ENCODE measurements at regions not wholly inside any gene's neighbourhood (a gene's known extent, or its start where the extent isn't known, plus 50 kb on each side); places are given as distances from the start of the nearest gene placed in this dataset.
"Not testable (repeated sequence)": the region's sequence is repeated elsewhere in the genome, so short reads cannot be mapped to it uniquely, and the experiment has no call there.

DNA sequence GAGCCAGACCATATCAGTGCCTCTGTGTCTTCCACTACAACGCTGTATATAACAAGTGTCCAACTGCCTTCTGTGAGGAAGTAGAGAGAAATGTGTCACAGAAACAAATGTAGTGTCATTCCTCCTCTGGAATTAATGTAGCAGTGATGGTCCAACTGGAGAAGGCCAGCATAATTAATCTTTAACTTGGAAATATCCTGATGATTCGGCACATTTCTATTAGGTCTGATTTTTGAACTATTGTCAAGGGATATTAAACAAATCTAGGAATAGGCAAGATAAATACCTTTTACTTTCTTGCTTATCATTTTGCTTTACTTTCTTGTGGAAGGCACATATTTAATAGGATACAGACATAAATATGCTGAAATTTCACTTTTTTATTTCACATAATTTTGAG lies 446.2 kb upstream of the ALCAM start:
- no peak for DNase-seq (ENCODE audit: extremely low read depth in 1 of 2, low read depth in 1 of 2)

DNA sequence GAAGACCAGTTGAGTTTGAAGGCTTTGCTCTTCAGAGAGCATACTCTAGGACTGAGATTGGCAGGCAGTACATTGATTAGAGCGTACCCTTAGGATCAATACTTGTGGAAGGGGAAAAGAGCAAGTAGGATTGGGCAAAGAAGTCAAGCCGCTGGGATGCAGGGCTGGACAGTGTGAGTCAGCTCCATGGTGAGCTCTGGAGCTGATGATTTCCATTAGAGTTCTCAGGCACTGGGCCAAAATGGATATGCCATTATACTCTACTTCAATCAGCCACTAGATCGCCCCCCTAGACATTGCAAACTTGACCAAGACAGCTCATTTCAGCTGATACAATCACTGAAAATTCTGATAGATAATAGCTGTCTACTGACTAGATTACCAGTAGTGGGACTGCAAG lies 432.7 kb upstream of the ALCAM start:
- DNase-seq (ENCODE audit: extremely low read depth in 1 of 2, low read depth in 1 of 2) = no peak

DNA sequence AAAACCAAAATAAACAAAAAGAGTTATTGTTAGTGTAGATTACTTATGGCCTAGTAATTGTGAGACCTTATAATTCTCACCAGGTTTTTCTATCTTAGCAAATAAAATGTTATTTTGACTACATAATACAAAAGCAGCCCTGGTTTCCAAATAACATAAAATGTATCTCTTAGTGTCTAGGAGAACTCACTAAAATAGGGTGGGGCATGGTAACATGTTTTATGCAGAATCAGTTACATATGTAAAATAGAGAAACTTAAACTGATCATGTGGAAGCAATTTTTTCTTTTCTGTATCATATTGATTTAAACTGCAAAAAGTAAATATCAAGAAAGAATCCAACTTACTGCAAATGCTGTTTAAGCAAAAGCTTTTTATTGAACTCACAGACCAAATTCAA lies 431.1 kb upstream of the ALCAM start:
- DNase-seq (ENCODE audit: extremely low read depth in 1 of 2, low read depth in 1 of 2) = no peak

DNA sequence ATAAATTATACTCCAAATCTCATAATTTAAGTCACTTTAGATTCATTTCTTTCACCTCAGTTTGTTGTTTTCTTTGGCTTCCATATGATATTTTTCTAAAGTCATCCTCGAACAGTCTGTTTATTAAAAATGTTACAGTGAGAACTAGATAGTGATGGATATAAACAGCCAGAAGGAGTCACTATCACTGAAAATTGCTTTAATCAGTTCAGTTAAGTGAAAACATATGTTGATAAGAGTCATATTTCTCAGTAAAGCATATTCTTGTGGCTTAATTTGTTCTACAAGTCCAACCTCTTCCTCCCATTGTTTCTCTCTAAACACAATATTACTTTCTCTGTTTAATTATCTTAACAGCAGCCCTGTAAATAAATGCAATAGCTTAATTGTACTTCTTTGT lies 427.5 kb upstream of the ALCAM start:
- no peak for DNase-seq (ENCODE audit: extremely low read depth in 1 of 2, low read depth in 1 of 2)

DNA sequence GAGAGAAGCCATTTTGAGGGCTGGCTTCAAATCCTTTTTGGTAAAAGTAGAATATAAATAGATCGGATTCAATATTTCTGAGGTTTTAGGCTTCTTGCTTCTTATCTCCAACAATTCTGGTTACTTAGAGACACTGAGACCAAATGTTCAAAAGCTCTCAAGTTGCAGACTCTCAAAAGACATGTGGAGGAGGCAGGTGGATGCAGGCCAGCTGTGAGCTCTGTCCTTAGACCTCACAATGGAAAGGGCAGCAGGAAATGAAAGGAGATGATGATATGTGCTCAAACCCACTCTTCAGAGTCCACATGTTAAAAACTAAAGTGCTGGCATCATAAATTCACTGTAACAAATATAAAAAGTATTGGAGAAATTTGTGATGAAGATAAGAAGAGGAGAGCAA lies 424.9 kb upstream of the ALCAM start:
- no peak for DNase-seq (ENCODE audit: extremely low read depth in 1 of 2, low read depth in 1 of 2)

DNA sequence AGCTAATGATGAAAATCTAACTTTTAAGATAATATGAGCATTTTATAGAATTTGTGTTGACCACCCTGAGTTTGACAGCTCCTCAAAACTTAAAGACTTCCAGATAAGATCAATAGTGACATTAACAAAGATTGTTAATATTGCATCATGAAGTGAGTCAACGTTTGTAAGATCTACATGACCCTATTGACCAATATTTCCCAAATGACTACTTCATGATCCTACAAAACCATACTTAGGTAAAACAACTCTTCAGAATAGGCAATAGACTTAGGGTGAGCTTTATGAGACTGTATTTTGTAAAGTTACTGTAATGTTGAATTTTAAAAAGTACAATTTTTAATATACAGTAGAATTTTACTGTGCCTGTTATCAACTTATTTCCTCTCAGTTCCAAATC lies 422.7 kb upstream of the ALCAM start:
- no peak for DNase-seq (ENCODE audit: extremely low read depth in 1 of 2, low read depth in 1 of 2)

DNA sequence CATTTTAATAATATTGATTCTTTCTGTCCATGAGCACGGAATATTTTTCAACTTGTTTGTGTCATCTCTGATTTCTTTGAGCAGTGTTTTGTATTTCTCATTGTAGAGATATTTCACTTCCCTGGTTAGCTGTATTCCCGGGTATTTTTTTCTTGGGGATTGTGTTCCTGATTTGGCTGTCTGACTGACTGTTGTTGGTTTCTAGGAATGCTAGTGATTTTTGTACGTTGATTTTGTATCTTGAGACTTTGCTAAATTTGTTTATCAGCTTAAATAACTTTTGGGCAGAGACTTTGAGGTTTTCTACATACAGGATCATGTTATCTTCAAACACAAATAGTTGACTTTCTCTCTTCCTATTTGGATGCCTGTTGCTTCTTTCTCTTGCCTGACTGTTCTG lies 418.8 kb upstream of the ALCAM start:
- no peak for DNase-seq (ENCODE audit: extremely low read depth in 1 of 2, low read depth in 1 of 2)

DNA sequence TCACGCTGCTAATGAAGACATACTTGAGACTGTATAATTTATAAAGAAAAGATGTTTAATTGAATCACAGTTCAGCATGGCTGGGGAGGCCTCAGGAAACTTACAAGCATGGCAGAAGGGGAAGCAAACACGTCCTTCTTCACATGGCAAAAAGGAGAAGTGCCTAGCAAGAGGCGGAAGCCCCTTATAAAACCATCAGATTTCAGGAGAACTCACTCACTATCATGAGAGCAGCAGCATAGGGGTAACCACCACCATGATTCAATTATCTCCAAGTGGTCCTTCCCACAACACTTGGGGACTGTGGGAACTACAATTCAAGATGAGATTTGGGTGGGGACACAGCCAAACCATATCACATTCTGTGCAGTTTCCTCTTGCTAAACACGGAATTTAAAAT lies 416.9 kb upstream of the ALCAM start:
- not testable (repeated sequence) for DNase-seq (ENCODE audit: extremely low read depth in 1 of 2, low read depth in 1 of 2)

DNA sequence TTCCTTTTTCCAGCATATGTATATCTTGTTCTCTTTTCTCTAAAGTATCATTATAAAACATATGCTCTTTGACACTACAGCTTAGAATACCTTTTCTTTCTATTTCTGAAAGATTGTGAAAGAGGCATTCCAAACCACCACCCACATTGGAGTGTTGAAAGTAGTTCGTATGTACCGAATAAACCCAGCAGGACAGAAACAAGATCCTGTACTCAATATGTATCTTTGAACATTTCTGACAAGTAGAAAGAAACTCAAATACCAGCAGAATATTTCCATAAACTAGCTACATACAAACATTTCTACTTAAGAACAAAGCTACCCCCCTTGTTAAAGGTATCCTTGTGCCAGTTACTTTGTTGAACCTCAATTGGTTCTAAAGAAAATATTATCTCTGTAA lies 415.3 kb upstream of the ALCAM start:
- no peak for DNase-seq (ENCODE audit: extremely low read depth in 1 of 2, low read depth in 1 of 2)

DNA sequence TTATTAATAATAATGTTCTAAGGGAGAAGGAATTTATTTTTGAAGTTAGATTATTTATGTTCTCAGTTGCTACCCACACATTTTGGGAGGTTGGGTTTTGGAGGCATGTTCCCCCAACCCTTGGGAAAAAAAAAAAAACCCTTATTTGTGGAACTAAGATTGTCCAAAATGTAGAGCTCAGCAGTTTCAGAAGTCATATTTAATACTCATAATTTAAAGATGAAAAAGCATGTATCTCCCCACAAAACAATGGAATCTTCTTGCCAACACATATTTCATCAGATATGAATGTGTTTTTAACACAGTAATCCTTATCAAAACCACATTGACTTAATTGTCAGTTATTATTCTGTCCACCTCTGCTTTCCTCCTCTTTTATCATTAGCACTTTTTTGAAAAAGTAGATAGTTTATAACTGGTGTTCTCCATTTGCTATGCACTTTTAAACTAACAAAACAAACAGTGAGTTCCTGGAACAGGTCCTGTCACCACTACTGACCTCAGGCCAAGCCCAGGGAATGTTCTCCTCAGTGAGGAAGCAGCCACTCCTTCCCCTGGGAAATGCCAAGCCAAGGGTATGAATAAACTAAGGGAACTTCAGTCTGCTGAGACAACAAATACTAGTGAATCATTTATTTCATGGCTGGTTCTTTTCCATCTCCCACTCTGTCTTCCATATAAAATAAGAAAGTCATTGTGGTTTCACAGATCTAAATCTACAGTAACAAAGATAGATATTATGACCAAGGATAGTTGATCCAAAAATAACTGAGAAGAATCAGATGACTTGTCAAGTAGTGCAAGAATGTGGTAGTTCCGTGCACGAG lies 414.4 kb upstream of the ALCAM start:
- no peak for DNase-seq (ENCODE audit: extremely low read depth in 1 of 2, low read depth in 1 of 2)

DNA sequence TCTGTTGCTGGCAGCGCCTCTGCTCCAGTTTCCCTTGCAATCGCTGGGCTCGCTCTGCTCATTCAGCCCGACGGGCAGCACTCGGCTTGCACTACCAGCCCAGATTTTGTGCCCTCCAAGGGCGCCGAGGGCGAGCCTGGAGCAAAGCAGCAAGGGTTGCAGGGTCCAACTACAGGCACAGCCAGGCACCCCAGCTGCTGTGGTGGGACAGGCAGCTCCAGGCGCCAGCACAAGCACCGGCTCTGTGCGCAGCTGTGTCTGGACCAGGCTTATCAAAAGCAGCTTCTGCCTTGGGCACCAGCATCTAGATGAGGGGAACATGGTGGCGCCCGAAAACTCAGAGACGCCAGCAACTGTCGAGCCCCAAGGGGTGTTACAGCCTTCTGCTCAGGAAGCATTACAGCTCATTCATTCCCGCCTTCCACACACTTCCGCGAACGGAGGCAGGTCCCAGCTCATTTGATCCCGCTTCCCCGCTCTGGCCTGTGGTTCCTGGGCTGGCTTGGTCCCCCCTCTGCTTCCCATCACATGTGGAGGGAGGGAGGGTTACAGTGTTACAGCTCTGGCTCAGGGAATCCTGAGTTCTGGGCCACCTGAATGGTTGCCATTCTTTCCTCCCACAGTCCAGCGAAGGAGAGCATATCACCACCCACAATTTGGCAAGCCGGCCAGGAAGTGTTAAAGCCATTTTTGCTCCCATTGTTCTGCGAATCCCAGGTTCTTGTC lies 409.9 kb upstream of the ALCAM start:
- no peak for DNase-seq (ENCODE audit: extremely low read depth in 1 of 2, low read depth in 1 of 2)

DNA sequence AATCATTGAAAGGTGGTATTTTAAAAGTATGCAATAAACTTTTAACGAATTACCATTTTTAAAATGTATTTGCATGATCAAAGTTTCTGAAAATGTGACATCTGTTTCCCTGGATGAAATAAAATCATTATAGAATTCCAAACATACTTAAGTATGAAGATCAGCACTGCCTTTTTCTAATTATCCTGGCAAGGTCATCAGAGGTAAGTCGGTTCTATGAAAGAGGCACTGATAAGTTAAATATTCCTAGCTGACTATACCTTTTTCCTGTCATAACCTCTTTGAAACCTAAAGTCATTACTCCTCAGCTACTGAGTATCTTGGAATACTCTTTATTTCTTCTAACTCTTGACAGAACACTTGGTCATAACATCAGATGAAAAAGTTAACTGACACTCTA lies 406.1 kb upstream of the ALCAM start:
- DNase-seq (ENCODE audit: extremely low read depth in 1 of 2, low read depth in 1 of 2) = no peak

DNA sequence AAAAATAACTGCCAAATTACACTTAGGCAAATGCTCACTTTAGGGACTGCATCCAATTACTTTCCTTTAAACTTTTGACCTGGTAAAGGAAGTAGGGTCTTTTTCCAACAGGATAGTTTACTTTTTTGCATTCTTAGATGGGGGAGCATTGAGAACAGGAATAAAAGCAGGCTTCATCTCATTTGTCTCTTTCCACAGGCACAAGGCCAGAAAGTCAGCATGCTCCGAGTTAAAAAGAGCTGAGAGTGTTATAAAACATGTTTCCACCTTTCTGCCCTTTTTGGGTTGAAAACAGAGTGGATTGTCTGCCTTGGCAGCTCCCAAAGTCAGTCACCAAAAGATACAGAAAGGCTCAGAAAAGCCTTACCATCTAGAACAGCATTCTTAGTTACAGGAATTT lies 404.9 kb upstream of the ALCAM start:
- DNase-seq (ENCODE audit: extremely low read depth in 1 of 2, low read depth in 1 of 2) = no peak

DNA sequence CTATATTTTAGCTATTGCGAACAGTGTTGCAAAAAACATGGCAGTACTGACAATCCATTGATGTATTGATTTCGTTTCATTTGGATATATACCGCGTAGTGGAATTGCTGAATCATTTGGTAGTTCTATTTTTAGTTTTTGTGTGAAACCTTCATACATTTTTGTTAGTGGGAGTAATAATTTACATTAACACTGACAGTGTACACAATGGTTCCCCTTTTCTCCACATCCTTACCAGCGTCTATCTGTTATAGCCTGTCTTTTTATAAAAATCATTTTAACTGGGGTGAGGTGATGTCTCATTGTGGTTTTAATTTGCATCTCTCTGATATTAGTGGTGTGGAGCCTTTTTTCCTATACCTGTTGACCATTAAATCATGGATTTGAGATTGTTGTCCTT lies 392.4 kb upstream of the ALCAM start:
- no peak for DNase-seq (ENCODE audit: extremely low read depth in 1 of 2, low read depth in 1 of 2)

DNA sequence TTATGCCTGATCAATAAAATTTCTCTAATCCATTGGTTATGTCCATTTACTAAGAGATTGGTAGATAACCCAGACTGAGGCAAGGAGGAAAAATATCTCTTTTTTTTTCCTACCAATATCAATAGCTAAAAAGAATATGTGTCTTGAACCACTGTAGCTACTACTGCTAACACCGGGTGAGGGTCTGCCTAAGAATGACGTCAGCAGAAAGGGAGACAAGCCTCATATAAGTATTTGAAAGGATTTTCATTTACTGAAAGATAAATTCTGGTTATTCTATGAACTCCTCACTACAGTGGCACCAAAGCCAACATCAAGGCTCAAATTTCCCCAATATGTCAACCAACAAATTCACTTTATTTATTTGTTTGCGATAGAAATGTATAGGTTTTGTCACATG lies 389.0 kb upstream of the ALCAM start:
- DNase-seq (ENCODE audit: extremely low read depth in 1 of 2, low read depth in 1 of 2) = no peak

DNA sequence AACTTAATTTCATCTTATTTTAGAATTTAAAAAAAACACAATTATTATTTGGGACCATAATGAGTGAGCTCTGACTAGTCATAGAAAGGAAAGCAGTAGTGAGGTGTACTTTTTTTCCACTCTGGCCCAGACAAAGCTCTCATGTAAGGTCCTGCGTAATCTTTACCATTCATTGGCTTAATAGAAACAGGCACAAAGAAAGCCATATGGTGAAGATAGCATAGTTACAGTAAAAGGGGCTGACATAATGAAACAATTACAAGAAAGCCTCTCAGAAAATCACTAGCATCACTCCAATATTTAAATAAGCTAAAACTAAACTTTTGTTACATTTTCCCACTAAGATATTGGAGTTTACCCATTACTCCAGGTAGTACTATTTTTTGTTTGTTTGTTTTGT lies 384.6 kb upstream of the ALCAM start:
- DNase-seq (ENCODE audit: extremely low read depth in 1 of 2, low read depth in 1 of 2) = no peak

DNA sequence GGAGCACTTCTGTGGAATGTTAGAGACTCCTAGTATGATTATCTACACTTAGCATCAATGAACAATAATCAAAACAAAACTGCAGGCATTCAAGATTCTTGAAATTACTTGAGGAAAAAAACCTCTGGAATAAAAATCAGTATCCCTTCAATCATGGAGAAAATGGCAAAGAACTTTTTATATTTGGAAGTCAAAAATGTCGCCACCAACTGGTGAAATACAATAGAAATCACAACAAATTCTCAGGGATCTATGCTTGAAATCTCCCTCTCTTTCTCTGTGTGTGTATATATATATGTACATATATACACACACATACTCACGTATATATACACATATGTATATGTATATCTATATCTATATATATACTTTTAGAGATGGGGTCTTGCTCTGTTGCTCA lies 378.9 kb upstream of the ALCAM start:
- DNase-seq (ENCODE audit: extremely low read depth in 1 of 2, low read depth in 1 of 2) = no peak

DNA sequence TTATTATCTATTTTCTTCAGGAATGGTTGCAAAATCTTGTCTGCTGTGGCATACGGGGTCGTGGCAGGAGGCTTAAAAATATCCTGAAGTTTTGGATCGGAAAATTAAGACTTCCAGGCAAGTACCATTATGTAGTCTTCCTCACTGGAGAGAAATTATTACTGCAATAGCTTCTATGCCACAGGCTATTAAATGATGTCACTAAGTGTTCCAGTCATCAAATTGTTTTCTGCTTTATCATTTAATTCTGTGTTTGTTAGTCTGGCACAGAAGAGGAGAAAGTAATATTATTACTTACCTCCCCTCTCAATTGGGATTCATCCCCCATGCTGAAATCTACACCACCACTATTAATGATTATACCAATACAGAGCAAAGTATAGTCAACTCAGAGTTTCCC lies 378.2 kb upstream of the ALCAM start:
- DNase-seq (ENCODE audit: extremely low read depth in 1 of 2, low read depth in 1 of 2) = no peak

DNA sequence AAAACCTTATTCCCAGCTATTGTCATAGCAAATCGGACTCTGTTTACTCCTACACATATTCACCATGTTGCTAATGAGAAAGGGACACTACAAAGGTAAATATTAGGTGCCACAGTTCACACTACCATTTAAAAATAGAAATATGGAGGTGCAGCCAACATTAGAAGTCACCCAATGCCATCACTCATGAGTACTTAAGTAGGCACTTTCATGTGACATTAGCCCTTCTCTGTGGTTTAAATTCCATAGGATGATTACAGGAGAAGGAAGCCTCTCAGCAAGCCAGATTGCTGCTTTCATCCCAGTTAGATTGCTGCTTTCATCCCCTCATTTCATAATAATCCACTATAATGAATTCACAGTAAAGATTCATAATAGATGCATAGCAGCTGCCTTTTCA lies 376.8 kb upstream of the ALCAM start:
- DNase-seq (ENCODE audit: extremely low read depth in 1 of 2, low read depth in 1 of 2) = no peak

DNA sequence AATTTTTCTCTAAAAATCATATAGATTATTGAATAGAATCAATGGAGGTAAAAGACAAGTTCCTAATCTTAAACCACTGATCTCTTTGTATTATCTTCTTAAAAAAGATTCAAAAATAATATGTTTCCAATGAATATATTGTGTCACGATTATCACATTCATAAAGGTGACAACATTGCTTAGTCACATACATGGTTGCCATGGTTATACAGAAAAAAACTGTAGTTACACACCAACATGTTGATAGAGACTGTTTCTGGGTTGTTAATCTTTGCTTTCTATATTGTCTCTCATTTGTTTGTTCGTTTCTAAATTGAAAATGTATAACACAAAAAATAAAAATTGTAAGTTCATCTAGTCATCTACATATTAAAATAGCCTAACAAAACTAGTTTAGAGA lies 376.0 kb upstream of the ALCAM start:
- DNase-seq (ENCODE audit: extremely low read depth in 1 of 2, low read depth in 1 of 2) = no peak

DNA sequence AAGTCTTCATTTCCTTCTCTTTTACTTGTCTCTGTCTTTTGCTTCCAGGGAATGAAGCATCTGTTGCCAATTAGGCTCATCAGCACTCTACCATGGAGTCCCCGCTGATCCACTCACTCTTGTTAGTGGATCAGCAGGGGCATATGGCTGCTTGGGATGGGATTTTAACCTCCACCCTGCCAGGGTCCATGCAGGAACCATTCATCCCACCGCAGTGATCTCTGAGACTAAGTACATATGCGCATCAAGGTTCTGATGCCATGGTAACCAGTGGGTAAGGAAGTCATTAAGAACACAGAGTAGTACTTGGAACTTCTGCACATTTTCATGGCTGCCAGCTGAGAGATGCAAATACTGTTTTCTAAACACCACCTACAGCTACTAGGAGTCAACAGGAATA lies 374.0 kb upstream of the ALCAM start:
- DNase-seq (ENCODE audit: extremely low read depth in 1 of 2, low read depth in 1 of 2) = no peak

DNA sequence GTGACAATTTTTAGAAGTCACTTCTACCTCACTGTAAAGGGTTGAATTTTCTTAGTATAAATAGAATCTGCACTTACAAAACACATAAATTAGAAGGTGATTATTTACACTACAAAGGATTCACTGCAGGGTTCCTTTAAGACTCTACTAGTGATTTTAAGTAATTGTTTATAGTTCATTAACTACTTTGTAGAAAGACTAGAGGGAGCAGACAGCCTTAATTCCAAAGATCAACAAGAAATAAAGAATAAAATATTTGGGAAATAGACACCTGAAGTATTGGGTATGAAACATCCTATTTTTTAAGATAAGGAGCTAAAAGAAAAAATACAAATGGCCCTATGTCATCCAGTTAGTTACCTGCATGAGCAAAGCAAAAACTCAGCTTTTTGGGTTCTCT lies 360.5 kb upstream of the ALCAM start:
- DNase-seq (ENCODE audit: extremely low read depth in 1 of 2, low read depth in 1 of 2) = no peak

DNA sequence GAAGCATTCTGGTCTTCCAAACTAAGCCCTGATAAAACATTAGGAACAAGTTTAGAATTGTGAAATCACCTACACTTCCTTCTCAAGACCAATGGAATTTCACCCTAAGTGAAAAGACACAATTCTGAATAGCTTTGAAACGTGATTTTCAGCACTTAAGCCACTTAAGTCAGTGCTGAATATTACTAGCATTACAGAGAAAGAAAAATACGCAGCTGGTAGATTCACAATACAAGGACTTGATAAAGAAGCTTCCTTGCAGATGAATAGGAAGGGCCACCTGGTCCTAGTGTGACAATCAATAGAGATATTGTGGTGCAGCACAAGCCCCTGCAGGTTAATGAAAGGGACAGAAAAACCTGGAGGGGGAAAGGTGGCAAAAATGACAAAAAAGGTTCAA lies 353.1 kb upstream of the ALCAM start:
- no peak for DNase-seq (ENCODE audit: extremely low read depth in 1 of 2, low read depth in 1 of 2)
